Type B pancreatic cell (in vitro differentiated cells): ENCODE measurements at regions not wholly inside any gene's neighbourhood (a gene's known extent, or its start where the extent isn't known, plus 50 kb on each side); places are given as distances from the start of the nearest gene placed in this dataset.
"Not testable (repeated sequence)": the region's sequence is repeated elsewhere in the genome, so short reads cannot be mapped to it uniquely, and the experiment has no call there.

Source experiments
- DNase-seq: peaks from one replicate; pipeline ENCODE4 v3.0.0; 2021; ENCODE audit warnings: mixed read lengths; ENCODE audit not compliant: unreplicated experiment; ENCODE audit errors: extremely low spot score
- H3K27ac Mint-ChIP-seq: 2 replicates; pipeline ENCODE4 v1.8.0; 2021; ENCODE audit warnings: mild to moderate bottlenecking, mixed read lengths
- H3K27me3 Mint-ChIP-seq: 2 replicates; pipeline ENCODE4 v1.8.0; 2021; ENCODE audit warnings: mixed read lengths
- H3K36me3 Mint-ChIP-seq: 2 replicates; pipeline ENCODE4 v1.8.0; 2021; ENCODE audit warnings: mixed read lengths
- H3K4me1 Mint-ChIP-seq: one replicate; pipeline ENCODE4 v1.8.0; 2021; ENCODE audit warnings: mixed read lengths; ENCODE audit not compliant: unreplicated experiment
- H3K4me3 Mint-ChIP-seq: 2 replicates; pipeline ENCODE4 v1.8.0; 2021; ENCODE audit warnings: mild to moderate bottlenecking, mixed read lengths
- H3K9me3 Mint-ChIP-seq: 2 replicates; pipeline ENCODE4 v1.8.0; 2021; ENCODE audit warnings: mixed read lengths
- TF ChIP-seq, protein P1 (sequence below): fragments of 200-600 bp; sonication (generic); conservative IDR thresholded peaks from 2 replicates; pipeline ENCODE4 v1.5.0; 2021; ENCODE audit warnings: antibody characterized with exemption, mild to moderate bottlenecking

DNA sequence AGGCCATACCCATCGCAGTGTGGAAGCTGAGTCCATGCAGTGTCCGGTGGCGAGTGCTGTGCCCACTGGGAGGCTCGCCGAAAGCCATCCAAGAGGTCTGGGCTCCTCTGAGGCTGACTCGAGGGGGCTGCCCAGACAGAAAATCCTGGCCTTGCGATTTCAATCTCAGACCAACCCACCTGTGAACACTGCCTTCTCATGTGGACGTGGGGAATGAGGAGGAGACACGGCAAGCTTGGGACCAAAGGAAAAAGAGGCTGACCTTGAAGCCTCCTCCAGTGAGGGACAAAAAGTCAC is 157.2 kb upstream of the AFDN start:
- Mint-ChIP-seq H3K4me1 (peaks cover 29% of the 10 kb centered on the region), H3K4me3 (no peak overlapping the region), H3K9me3 (peaks cover 6% of the 10 kb centered on the region), H3K27ac (no peak overlapping the region), H3K27me3 (peaks cover 7% of the 10 kb centered on the region), H3K36me3 (no peaks in the 10 kb centered on the region)
- DNase-seq: no peak
- TF ChIP-seq, protein P1, sequence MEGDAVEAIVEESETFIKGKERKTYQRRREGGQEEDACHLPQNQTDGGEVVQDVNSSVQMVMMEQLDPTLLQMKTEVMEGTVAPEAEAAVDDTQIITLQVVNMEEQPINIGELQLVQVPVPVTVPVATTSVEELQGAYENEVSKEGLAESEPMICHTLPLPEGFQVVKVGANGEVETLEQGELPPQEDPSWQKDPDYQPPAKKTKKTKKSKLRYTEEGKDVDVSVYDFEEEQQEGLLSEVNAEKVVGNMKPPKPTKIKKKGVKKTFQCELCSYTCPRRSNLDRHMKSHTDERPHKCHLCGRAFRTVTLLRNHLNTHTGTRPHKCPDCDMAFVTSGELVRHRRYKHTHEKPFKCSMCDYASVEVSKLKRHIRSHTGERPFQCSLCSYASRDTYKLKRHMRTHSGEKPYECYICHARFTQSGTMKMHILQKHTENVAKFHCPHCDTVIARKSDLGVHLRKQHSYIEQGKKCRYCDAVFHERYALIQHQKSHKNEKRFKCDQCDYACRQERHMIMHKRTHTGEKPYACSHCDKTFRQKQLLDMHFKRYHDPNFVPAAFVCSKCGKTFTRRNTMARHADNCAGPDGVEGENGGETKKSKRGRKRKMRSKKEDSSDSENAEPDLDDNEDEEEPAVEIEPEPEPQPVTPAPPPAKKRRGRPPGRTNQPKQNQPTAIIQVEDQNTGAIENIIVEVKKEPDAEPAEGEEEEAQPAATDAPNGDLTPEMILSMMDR: no peak

DNA sequence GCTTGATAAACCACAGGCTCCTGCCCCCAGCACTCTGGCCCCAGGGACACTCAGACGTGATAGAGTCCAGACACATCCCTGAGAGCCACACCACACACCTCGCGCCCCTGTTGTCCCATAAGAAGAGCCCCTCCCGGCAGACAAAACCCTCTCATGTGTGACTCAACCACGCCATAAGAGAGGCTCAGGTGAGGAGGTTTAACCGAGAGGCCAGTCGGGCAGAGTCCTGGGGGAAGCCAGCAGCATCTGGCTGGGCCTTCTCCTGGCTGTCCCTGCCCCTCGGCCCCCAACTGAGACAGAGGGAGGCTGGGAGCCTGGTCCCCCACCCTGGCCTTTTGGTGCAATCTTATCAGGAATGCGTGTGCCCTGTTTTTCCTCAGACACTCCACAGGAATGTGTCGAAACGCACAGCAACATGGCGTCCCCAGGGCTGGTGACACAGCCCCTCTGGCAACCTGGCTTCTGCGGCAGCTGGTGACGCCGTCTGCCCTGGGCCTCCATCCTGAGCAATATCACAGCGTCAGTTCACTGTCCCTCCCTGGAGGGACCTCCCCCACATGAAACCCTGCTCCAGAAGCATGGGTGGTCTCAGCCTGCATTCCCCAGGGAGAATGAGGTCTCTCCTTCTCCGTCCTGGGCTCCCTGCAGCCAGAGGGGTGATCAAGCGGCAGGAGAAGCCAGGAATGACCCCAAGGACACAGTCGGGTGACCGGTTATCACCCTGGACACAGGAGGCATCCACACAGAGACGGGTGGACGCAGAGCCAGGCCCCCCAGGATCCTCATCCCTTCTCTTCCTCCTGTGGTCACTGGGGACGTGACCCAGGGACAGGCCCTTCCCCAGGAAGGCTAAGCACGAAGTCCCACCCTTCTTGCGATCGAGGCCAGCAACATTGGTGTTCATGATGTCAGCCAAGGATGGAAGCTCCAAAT is 156.6 kb upstream of the AFDN start:
- no peak for DNase-seq
- no peak overlapping the region for H3K4me3 Mint-ChIP-seq
- peaks cover 6% of the 10 kb centered on the region for H3K9me3 Mint-ChIP-seq
- peaks cover 22% of the 10 kb centered on the region for H3K4me1 Mint-ChIP-seq
- H3K36me3 Mint-ChIP-seq: no peaks in the 10 kb centered on the region
- peaks cover 7% of the 10 kb centered on the region for H3K27me3 Mint-ChIP-seq
- TF ChIP-seq, protein P1: no peak
- H3K27ac Mint-ChIP-seq: no peak overlapping the region

DNA sequence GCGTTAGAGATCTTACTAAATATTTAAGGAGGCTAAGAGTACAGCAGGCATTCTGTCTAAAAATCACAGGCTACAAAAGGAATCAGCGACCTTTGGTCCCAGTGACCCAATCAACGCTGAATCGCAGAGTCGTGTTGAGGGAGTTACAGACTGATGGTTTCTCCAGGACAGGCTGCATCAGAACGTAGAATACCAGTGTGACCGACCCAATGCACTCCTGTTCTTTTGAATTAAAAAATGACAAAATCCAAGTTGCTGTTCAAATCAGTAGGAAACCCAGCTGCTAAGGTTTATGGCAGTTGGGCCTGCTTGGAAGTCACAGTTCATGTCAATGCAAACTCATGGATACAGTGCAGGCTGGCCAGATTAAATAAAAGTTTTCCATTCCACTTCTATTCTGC is 155.8 kb upstream of the AFDN start:
- TF ChIP-seq, protein P1: no peak
- no peaks in the 10 kb centered on the region for H3K36me3 Mint-ChIP-seq
- no peak overlapping the region for H3K27ac Mint-ChIP-seq
- H3K4me1 Mint-ChIP-seq: peaks cover 27% of the 10 kb centered on the region
- DNase-seq: no peak
- H3K9me3 Mint-ChIP-seq: peaks cover 6% of the 10 kb centered on the region
- peaks cover 5% of the 10 kb centered on the region for H3K27me3 Mint-ChIP-seq
- H3K4me3 Mint-ChIP-seq: no peak overlapping the region

DNA sequence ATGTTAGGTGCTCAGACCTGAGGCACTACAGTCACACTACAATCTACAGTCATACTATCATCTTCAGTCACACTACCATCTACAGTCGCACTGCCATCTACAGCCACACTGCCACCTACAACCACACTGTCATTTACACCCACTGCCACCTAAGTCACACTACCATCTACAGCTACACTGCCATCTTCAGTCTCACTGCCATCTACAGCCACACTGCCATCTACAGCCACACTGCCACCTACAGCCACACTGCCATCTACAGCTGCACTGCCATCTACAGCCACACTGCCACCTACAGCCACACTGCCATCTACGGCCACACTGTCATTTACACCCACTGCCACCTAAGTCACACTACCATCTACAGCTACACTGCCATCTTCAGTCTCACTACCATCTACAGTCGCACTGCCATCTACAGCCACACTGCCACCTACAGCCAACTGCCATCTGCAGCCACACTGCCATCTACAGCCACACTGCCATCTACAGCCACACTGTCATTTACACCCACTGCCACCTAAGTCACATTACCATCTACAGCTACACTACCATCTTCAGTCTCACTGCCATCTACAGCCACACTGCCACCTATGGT is 155.2 kb upstream of the AFDN start:
- not testable (repeated sequence) for DNase-seq, H3K27me3 Mint-ChIP-seq, H3K9me3 Mint-ChIP-seq, H3K4me3 Mint-ChIP-seq, H3K36me3 Mint-ChIP-seq, H3K27ac Mint-ChIP-seq
- H3K4me1 Mint-ChIP-seq: peaks cover 27% of the 10 kb centered on the region

DNA sequence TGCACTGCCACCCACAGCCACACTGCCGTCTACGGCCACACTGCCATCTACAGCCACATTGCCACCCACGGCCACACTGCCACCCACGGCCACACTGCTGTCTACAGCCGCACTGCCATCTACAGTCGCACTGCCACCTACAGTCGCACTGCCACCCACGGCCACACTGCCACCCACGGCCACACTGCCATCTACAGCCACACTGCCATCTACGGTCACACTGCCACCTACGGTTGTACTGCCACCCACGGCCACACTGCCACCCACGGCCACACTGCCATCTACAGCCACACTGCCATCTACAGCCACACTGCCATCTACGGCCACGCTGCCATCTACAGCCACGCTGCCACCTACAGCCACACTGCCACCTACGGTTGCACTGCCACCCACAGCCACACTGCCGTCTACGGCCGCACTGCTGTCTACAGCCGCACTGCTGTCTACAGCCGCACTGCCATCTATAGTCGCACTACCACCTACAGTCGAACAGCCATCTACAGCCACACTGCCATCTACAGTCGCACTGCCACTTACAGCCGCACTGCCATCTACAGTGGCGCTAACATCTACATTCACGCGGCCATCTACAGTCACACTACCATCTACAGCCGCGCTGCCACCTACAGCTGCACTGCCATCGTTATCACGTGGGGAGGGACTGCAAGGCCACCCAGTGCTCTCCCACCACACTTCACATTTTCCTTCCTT is 154.6 kb upstream of the AFDN start:
- Mint-ChIP-seq H3K4me3 (no peak overlapping the region), H3K27ac (no peak overlapping the region), H3K4me1 (peaks cover 25% of the 10 kb centered on the region), H3K27me3 (peaks cover 7% of the 10 kb centered on the region), H3K36me3 (no peaks in the 10 kb centered on the region), H3K9me3 (peaks cover 6% of the 10 kb centered on the region)
- TF ChIP-seq, protein P1: no peak
- DNase-seq: no peak

DNA sequence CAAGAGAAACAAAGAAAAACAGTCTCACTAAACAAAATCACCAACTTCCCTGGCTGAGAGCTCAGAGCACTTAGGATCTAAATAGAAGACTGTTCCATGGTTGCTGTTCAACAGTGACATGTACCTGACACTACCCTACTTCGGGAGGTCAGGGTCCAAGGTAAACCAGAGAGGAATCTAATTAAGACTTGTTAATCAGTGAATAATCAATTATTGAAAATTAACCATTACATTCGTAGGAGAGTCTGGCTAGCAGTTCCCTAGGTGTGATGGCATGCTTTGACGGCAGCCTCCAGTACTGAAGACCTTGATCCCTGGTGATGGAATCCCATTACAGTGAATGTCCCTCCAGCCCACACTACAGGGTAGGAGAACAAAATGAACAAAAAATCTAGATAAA is 154.0 kb upstream of the AFDN start:
- TF ChIP-seq, protein P1: no peak
- Mint-ChIP-seq H3K9me3 (peaks cover 6% of the 10 kb centered on the region), H3K27me3 (peaks cover 12% of the 10 kb centered on the region), H3K4me3 (no peak overlapping the region), H3K27ac (no peak overlapping the region), H3K36me3 (no peaks in the 10 kb centered on the region), H3K4me1 (peaks cover 26% of the 10 kb centered on the region)
- no peak for DNase-seq
